Activated T-helper 17 cell treated with anti-CD3 and anti-CD28 coated beads, Interleukin-2, amount 50 U/mL, for 72 hours (primary cell): ENCODE measurements at regions not wholly inside any gene's neighbourhood (a gene's known extent, or its start where the extent isn't known, plus 50 kb on each side); places are given as distances from the start of the nearest gene placed in this dataset.
A peak's percentile ranks its signal among the peaks of the same experiment; 100 is the strongest.

Experiments
- ATAC-seq: fragments of 150-1000 bp; cut with Tn5 transposase; replicated peaks from 2 replicates; pipeline ENCODE4 v1.10.0; 2021; ENCODE audit warnings: mild to moderate bottlenecking, moderate library complexity
- H3K27ac Mint-ChIP-seq: one replicate; pipeline ENCODE4 v1.8.0; 2022; ENCODE audit warnings: mixed read lengths
- H3K27me3 Mint-ChIP-seq: one replicate; pipeline ENCODE4 v1.8.0; 2022; ENCODE audit warnings: mixed read lengths
- H3K36me3 Mint-ChIP-seq: one replicate; pipeline ENCODE4 v1.8.0; 2022; ENCODE audit warnings: low read depth, mild to moderate bottlenecking, mixed read lengths
- H3K4me1 Mint-ChIP-seq: one replicate; pipeline ENCODE4 v1.8.0; 2022; ENCODE audit warnings: mixed read lengths
- H3K4me3 Mint-ChIP-seq: one replicate; pipeline ENCODE4 v1.8.0; 2022; ENCODE audit warnings: mild to moderate bottlenecking, mixed read lengths
- H3K9me3 Mint-ChIP-seq: one replicate; pipeline ENCODE4 v1.8.0; 2022; ENCODE audit warnings: mixed read lengths

DNA sequence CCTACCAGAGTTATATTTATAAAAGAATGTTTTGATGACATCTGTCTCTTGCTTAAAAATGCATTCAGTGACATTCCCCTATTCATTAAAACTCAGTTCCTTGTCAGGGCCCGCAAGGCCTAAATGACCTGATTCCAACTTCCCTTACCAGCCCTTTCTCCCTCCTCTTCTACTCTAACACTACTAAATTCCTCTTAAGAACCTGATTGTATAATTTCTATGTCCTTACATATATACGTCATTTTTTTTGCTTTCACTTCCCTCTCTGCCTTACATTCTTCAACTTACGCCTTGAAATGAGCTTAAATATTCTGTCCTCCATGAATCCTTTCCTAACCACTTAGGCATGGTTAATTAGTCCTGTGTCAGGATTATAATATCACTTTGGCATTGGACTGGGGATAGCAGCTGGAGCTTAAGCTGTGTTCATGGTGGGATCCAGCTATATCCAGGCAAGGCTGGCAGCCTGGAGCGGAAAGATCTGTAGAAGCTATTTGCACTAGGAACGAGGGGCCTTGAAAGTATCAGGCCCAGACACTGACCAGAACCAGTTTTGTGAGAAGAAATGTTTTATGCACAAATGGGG is 360.2 kb upstream of the PTBP2 start:
- no peak overlapping the region for H3K4me3 Mint-ChIP-seq
- H3K4me1 Mint-ChIP-seq: peaks cover 9% of the 10 kb centered on the region
- no peaks in the 10 kb centered on the region for H3K36me3 Mint-ChIP-seq
- H3K27ac Mint-ChIP-seq: no peak overlapping the region
- H3K27me3 Mint-ChIP-seq: peaks cover 7% of the 10 kb centered on the region
- no peak for ATAC-seq
- peaks cover 8% of the 10 kb centered on the region for H3K9me3 Mint-ChIP-seq

DNA sequence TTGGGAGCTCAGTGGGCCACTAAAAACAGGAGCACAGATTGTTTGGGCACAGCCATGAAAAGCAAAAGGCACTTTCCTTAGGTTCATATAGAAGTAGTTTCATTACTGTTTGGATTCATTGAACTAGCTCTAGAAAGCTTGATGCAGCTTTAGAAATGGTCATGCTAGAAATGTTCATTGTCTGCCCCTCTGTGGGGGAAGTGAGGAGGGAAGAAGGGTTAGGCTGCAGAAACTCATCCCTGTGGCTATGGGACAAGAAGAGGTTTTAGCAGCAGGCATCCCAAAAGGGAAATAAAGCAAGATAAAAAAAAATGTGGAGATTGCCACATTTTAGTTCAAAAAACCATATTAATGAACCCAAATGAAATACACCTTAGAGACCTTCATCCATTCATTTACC is 359.6 kb upstream of the PTBP2 start:
- Mint-ChIP-seq H3K4me1 (peaks cover 9% of the 10 kb centered on the region), H3K27me3 (peaks cover 7% of the 10 kb centered on the region), H3K36me3 (no peaks in the 10 kb centered on the region), H3K9me3 (peaks cover 8% of the 10 kb centered on the region), H3K4me3 (no peak overlapping the region), H3K27ac (no peak overlapping the region)
- no peak for ATAC-seq

GRCh38 chr1:96362623-96363022 is 359.0 kb upstream of the PTBP2 start:
- Mint-ChIP-seq H3K27me3 (peaks cover 7% of the 10 kb centered on the region), H3K4me1 (peaks cover 9% of the 10 kb centered on the region), H3K36me3 (no peaks in the 10 kb centered on the region), H3K27ac (peak overlapping the region; percentile 14), H3K9me3 (peaks cover 8% of the 10 kb centered on the region), H3K4me3 (no peak overlapping the region)
- ATAC-seq: peak; percentile 97

GRCh38 chr1:96363826-96364225 is 357.8 kb upstream of the PTBP2 start:
- Mint-ChIP-seq H3K4me3 (no peak overlapping the region), H3K36me3 (no peaks in the 10 kb centered on the region), H3K27me3 (peaks cover 7% of the 10 kb centered on the region), H3K9me3 (peaks cover 8% of the 10 kb centered on the region), H3K27ac (no peak overlapping the region), H3K4me1 (peaks cover 9% of the 10 kb centered on the region)
- no peak for ATAC-seq

- Mint-ChIP-seq H3K27ac (no peak overlapping the region), H3K27me3 (peaks cover 7% of the 10 kb centered on the region), H3K4me1 (peaks cover 9% of the 10 kb centered on the region), H3K36me3 (no peaks in the 10 kb centered on the region), H3K4me3 (no peak overlapping the region), H3K9me3 (peaks cover 8% of the 10 kb centered on the region)
- ATAC-seq: no peak
These were observed 357.0 kb upstream of the PTBP2 start for GRCh38 chr1:96364576-96364975.

DNA sequence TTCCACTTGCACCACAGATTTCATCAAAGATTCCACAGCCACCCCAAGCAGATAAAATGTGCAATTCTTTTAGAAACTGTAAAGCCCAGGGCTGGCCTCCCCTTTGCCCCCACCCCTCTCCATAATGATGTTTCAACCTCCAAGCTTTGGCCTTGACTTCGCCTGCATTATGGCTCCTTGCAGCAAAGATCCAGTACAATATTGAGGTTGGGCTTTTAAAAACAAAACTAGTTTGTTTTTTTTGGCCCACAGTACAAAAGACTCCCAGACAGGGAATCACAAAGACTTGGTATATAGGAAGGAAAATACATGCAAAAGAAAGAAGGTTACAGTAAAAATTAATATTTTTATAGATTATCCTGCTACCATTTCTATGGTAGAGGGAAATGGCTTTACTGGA is 356.5 kb upstream of the PTBP2 start:
- Mint-ChIP-seq H3K27me3 (peaks cover 7% of the 10 kb centered on the region), H3K27ac (no peak overlapping the region), H3K4me3 (no peak overlapping the region), H3K4me1 (peaks cover 9% of the 10 kb centered on the region), H3K9me3 (peaks cover 8% of the 10 kb centered on the region), H3K36me3 (no peaks in the 10 kb centered on the region)
- no peak for ATAC-seq

DNA sequence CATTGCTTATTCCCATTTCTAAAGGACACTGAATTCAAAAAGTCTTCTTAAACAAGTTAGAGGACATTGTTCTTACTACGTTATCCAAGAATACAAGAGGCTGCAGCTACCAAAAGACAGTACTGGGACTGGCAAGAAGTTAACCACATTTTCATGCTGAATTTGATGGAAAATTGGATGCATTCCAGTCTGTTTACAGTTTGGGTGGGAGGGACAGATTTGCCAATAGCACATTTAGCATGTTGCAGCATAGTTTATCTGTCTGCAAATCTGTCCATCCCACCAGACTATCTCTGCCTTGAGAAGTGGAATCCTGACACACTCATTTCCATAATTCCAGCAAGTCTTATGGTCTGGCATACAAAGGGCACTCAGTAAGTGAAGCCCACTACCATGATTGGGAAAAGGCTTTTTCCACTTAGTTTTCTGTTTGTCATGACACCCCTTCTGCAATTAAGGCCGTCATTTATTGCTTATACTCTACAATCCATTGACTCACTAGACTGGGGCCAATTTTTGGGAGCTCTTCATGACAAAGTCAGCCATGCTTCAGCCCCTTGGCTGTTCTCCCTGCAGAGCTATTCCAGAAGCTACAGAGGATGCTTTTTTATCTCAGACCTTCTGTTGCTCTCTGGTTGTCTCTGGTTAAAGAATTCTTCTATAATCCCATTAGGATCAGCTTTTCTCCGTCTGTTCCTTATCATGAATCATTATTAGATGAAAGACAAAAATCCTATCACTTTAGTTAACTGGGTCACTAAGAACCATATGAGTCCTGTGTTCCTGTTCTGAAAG is 355.8 kb upstream of the PTBP2 start:
- H3K36me3 Mint-ChIP-seq: no peaks in the 10 kb centered on the region
- peaks cover 7% of the 10 kb centered on the region for H3K27me3 Mint-ChIP-seq
- no peak for ATAC-seq
- H3K4me1 Mint-ChIP-seq: peaks cover 9% of the 10 kb centered on the region
- peaks cover 8% of the 10 kb centered on the region for H3K9me3 Mint-ChIP-seq
- H3K27ac Mint-ChIP-seq: no peak overlapping the region
- H3K4me3 Mint-ChIP-seq: no peak overlapping the region

- Mint-ChIP-seq H3K9me3 (peaks cover 4% of the 10 kb centered on the region), H3K27ac (no peak overlapping the region), H3K27me3 (peaks cover 4% of the 10 kb centered on the region), H3K4me1 (peaks cover 9% of the 10 kb centered on the region), H3K4me3 (no peak overlapping the region), H3K36me3 (no peaks in the 10 kb centered on the region)
- no peak for ATAC-seq
These were observed 355.1 kb upstream of the PTBP2 start for GRCh38 chr1:96366516-96366915.

- no peak overlapping the region for H3K27ac Mint-ChIP-seq
- H3K4me1 Mint-ChIP-seq: peaks cover 2% of the 10 kb centered on the region
- H3K4me3 Mint-ChIP-seq: no peak overlapping the region
- H3K27me3 Mint-ChIP-seq: peaks cover 3% of the 10 kb centered on the region
- H3K36me3 Mint-ChIP-seq: no peaks in the 10 kb centered on the region
- ATAC-seq: no peak
- no peaks in the 10 kb centered on the region for H3K9me3 Mint-ChIP-seq
These were observed 353.8 kb upstream of the PTBP2 start for GRCh38 chr1:96367791-96368190.

- Mint-ChIP-seq H3K4me1 (no peaks in the 10 kb centered on the region), H3K4me3 (no peak overlapping the region), H3K36me3 (no peaks in the 10 kb centered on the region), H3K9me3 (no peaks in the 10 kb centered on the region), H3K27ac (no peak overlapping the region), H3K27me3 (no peaks in the 10 kb centered on the region)
- no peak for ATAC-seq
These were observed 350.8 kb upstream of the PTBP2 start for GRCh38 chr1:96370757-96371156.

- ATAC-seq: no peak
- Mint-ChIP-seq H3K36me3 (no peaks in the 10 kb centered on the region), H3K9me3 (no peaks in the 10 kb centered on the region)
These were observed 348.7 kb upstream of the PTBP2 start for GRCh38 chr1:96372881-96373280.

DNA sequence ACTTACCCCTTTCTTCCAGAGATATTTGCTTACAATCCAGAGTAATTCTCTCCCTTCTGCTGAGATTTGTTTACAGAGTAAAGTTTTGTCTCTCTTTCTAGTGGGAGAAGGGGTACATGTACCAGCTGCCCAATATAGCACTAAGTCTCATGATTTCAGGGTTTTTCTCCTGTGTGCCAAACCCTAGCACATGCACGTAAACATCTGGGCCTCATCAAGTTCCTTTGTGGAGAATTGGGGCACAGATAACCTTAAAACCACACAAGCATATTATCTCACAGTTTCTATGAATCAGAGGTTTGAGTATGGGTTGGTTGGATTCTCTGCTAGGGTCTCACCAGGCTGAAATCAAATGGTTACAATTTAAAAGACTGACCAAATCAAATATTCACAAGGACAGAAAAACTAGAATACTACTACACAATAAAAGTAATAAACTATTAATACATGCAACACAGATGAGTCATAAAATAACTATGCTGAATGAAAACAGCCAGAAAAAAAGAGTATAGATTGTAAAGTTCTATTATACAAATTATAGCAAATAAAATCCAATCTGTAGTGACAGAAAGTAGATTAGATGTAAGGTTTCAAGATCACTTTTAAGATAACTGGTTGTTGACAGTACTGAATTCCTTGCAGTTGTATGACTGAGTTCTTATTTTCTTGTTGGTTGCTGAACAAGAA is 347.4 kb upstream of the PTBP2 start:
- peaks cover 4% of the 10 kb centered on the region for H3K9me3 Mint-ChIP-seq
- no peaks in the 10 kb centered on the region for H3K36me3 Mint-ChIP-seq
- H3K4me1 Mint-ChIP-seq: no peaks in the 10 kb centered on the region
- ATAC-seq: no peak
- H3K27ac Mint-ChIP-seq: no peak overlapping the region
- H3K4me3 Mint-ChIP-seq: no peak overlapping the region
- no peaks in the 10 kb centered on the region for H3K27me3 Mint-ChIP-seq

More at GRCh38 chr1:96372881-96373280, 348.7 kb upstream of the PTBP2 start:
- Mint-ChIP-seq H3K4me1 (no peaks in the 10 kb centered on the region), H3K27ac (no peak overlapping the region), H3K4me3 (no peak overlapping the region), H3K27me3 (no peaks in the 10 kb centered on the region)

GRCh38 chr1:96376846-96377245 is 344.7 kb upstream of the PTBP2 start:
- no peaks in the 10 kb centered on the region for H3K27me3 Mint-ChIP-seq
- H3K9me3 Mint-ChIP-seq: peaks cover 4% of the 10 kb centered on the region
- no peak overlapping the region for H3K27ac Mint-ChIP-seq
- no peaks in the 10 kb centered on the region for H3K4me1 Mint-ChIP-seq
- ATAC-seq: no peak
- H3K36me3 Mint-ChIP-seq: no peaks in the 10 kb centered on the region
- no peak overlapping the region for H3K4me3 Mint-ChIP-seq

- H3K4me1 Mint-ChIP-seq: no peaks in the 10 kb centered on the region
- no peak overlapping the region for H3K4me3 Mint-ChIP-seq
- no peaks in the 10 kb centered on the region for H3K36me3 Mint-ChIP-seq
- no peaks in the 10 kb centered on the region for H3K27me3 Mint-ChIP-seq
- peaks cover 11% of the 10 kb centered on the region for H3K9me3 Mint-ChIP-seq
- no peak overlapping the region for H3K27ac Mint-ChIP-seq
- no peak for ATAC-seq
These were observed 337.0 kb upstream of the PTBP2 start for GRCh38 chr1:96384611-96385010.

GRCh38 chr1:96387785-96388184 is 333.8 kb upstream of the PTBP2 start:
- Mint-ChIP-seq H3K9me3 (peaks cover 9% of the 10 kb centered on the region), H3K36me3 (no peaks in the 10 kb centered on the region), H3K27me3 (no peaks in the 10 kb centered on the region), H3K4me3 (no peak overlapping the region), H3K27ac (no peak overlapping the region), H3K4me1 (no peaks in the 10 kb centered on the region)
- ATAC-seq: no peak
